ENCODE measurements at regions not wholly inside any gene's neighbourhood (a gene's known extent, or its start where the extent isn't known, plus 50 kb on each side); places are given as distances from the start of the nearest gene placed in this dataset.
A peak's percentile ranks its signal among the peaks of the same experiment; 100 is the strongest.

GRCh38 chr11:8789864-8790263 is 107.3 kb downstream of the RPL27A start:
- Histone ChIP-seq H3K27me3 (no peaks in the 10 kb centered on the region), H3K9me3 (no peaks in the 10 kb centered on the region), H3K27ac (no peak overlapping the region), H3K36me3 (no peaks in the 10 kb centered on the region), H3K4me1 (peaks cover 11 to 32% of the 10 kb centered on the region in 2 donors), H3K4me3 (replicated peaks in 1 of 3) (no peak overlapping the region)
- 48 to 57% methylated on average over 2 of the region's 2 CpGs for WGBS, 2 donors
- intact Hi-C loops (cut with DNase I): no loop called here
- no peak for TF ChIP-seq CTCF (IDR thresholded peaks at IDR 0.05)
- no peak for DNase-seq

- intact Hi-C loops (cut with DNase I): no loop called here
- Histone ChIP-seq H3K27me3 (no peaks in the 10 kb centered on the region), H3K4me1 (peaks cover 13 to 38% of the 10 kb centered on the region in 2 donors), H3K4me3 (replicated peaks in 1 of 3) (no peak overlapping the region), H3K36me3 (no peaks in the 10 kb centered on the region), H3K27ac (peak overlapping the region in 2 of 3 donors; percentile 1 to 37), H3K9me3 (no peaks in the 10 kb centered on the region)
- TF ChIP-seq CTCF (IDR thresholded peaks at IDR 0.05) (no peak), POLR2A (IDR thresholded peaks at IDR 0.05) (no peak)
- 88% methylated on average over 2 of the region's 2 CpGs for WGBS, 2 donors
- DNase-seq: no peak
These were observed 108.4 kb downstream of the RPL27A start for GRCh38 chr11:8790968-8791367.

GRCh38 chr11:8792710-8793109 is 110.1 kb downstream of the RPL27A start:
- intact Hi-C loops (cut with DNase I): no loop called here
- no peaks in the 10 kb centered on the region for H3K9me3 ChIP-seq
- H3K27ac ChIP-seq: no peak overlapping the region
- WGBS, 2 donors: 90 to 93% methylated on average over 3 of the region's 3 CpGs
- peaks cover 13 to 30% of the 10 kb centered on the region in 2 donors for H3K4me1 ChIP-seq
- H3K4me3 ChIP-seq (replicated peaks in 1 of 3): no peak overlapping the region
- TF ChIP-seq POLR2A (IDR thresholded peaks at IDR 0.05): no peak
- TF ChIP-seq CTCF (IDR thresholded peaks at IDR 0.05): no peak
- no peaks in the 10 kb centered on the region for H3K27me3 ChIP-seq
- no peaks in the 10 kb centered on the region for H3K36me3 ChIP-seq
- no peak for DNase-seq

GRCh38 chr11:8793114-8793777 is 110.7 kb downstream of the RPL27A start:
- H3K36me3 ChIP-seq: no peaks in the 10 kb centered on the region
- 87 to 90% methylated on average over 4 of the region's 4 CpGs for WGBS, 2 donors
- H3K27me3 ChIP-seq: no peaks in the 10 kb centered on the region
- intact Hi-C loops (cut with DNase I): no loop called here
- no peak for TF ChIP-seq CTCF (IDR thresholded peaks at IDR 0.05)
- TF ChIP-seq POLR2A (IDR thresholded peaks at IDR 0.05): no peak
- no peak overlapping the region for H3K4me3 ChIP-seq (replicated peaks in 1 of 3)
- no peak overlapping the region for H3K27ac ChIP-seq
- peaks cover 13 to 30% of the 10 kb centered on the region in 2 donors for H3K4me1 ChIP-seq
- H3K9me3 ChIP-seq: no peaks in the 10 kb centered on the region
- no peak for DNase-seq

GRCh38 chr11:8794126-8794525 is 111.5 kb downstream of the RPL27A start:
- Histone ChIP-seq H3K4me3 (replicated peaks in 1 of 3) (no peak overlapping the region), H3K27ac (peak overlapping the region; percentile 52 to 69 (median 64)), H3K36me3 (no peaks in the 10 kb centered on the region), H3K9me3 (no peaks in the 10 kb centered on the region), H3K27me3 (no peaks in the 10 kb centered on the region), H3K4me1 (peaks cover 13 to 34% of the 10 kb centered on the region in 2 donors)
- 84 to 97% methylated on average over 6 of the region's 6 CpGs for WGBS, 2 donors
- intact Hi-C loops (cut with DNase I): no loop called here
- TF ChIP-seq POLR2A (IDR thresholded peaks at IDR 0.05) (no peak), CTCF (IDR thresholded peaks at IDR 0.05) (no peak)
- DNase-seq: no peak
